ENCODE measurements at regions not wholly inside any gene's neighbourhood (a gene's known extent, or its start where the extent isn't known, plus 50 kb on each side); places are given as distances from the start of the nearest gene placed in this dataset.

DNA sequence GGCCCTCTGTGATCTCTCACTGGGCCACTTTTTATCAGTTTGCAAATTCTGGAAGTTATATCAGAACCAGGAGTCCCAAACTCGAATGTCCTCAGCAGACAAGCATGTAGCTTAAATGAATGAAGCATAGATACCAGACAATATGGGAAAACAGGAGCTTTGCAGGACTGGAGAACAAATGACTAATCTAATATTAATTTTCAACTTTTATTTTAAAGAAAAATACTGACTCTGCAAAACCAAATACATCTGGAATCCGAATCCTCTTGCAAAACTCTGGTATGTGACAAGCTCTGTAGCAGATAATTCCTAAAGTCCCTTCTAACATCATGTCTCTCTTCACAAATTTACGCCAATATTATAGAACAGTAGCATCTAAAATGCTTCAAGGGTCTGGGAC, 427.4 kb downstream of the TTLL7 start:
- in situ Hi-C loops (cut with MboI; ENCODE audit: low pct_ligation_motif_present in 1 of 4, low pct_unique_long_range_greater_than_20kb in 1 of 4, low sequenced_read_pairs in 3 of 4), result no loop called here
- intact Hi-C loops (cut with DNase I; ENCODE audit: low total_unique reads), result no loop called here
- Histone ChIP-seq H3K36me3 (no peaks in the 10 kb centered on the region), H3K27ac (no peak overlapping the region), H3K9me3 (no peaks in the 10 kb centered on the region), H3K27me3 (no peaks in the 10 kb centered on the region), H3K4me3 (no peak overlapping the region), H3K4me1 (no peaks in the 10 kb centered on the region)
- no peak for DNase-seq
- TF ChIP-seq POLR2A (IDR thresholded peaks at IDR 0.05), result no peak
- no peak for TF ChIP-seq POLR2AphosphoS5 (IDR thresholded peaks at IDR 0.05)
- TF ChIP-seq, protein P1, sequence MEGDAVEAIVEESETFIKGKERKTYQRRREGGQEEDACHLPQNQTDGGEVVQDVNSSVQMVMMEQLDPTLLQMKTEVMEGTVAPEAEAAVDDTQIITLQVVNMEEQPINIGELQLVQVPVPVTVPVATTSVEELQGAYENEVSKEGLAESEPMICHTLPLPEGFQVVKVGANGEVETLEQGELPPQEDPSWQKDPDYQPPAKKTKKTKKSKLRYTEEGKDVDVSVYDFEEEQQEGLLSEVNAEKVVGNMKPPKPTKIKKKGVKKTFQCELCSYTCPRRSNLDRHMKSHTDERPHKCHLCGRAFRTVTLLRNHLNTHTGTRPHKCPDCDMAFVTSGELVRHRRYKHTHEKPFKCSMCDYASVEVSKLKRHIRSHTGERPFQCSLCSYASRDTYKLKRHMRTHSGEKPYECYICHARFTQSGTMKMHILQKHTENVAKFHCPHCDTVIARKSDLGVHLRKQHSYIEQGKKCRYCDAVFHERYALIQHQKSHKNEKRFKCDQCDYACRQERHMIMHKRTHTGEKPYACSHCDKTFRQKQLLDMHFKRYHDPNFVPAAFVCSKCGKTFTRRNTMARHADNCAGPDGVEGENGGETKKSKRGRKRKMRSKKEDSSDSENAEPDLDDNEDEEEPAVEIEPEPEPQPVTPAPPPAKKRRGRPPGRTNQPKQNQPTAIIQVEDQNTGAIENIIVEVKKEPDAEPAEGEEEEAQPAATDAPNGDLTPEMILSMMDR (IDR thresholded peaks at IDR 0.05), result no peak
- no peak for TF ChIP-seq EP300 (IDR thresholded peaks at IDR 0.05; ENCODE audit: low read depth)
- 77% methylated on average over 3 of the region's 3 CpGs for WGBS, 2 donors (ENCODE audit: low coverage in 1 of 2)

DNA sequence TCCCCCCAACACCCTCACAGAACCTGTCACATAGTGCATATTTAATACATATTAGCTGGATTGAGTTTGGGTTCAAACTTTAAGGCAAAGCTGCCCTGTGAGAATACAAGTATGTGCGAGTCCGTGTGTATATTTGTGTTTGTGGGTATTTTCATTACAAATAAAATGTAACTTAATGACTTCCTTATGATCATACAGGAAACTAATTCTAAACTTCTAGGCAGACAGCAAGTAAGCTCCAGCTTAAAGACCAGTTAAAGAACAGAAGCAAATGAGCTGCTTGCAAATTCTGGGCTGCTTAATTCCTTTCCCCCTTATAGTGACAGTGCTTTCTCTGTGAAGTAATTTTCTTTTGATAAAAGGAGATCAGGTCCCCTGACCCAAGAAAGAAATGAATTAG, 437.6 kb downstream of the TTLL7 start:
- in situ Hi-C loops (cut with MboI; ENCODE audit: low pct_ligation_motif_present in 1 of 4, low pct_unique_long_range_greater_than_20kb in 1 of 4, low sequenced_read_pairs in 3 of 4) (no loop called here), intact Hi-C loops (cut with DNase I; ENCODE audit: low total_unique reads) (no loop called here)
- Histone ChIP-seq H3K4me3 (no peak overlapping the region), H3K36me3 (no peaks in the 10 kb centered on the region), H3K4me1 (no peaks in the 10 kb centered on the region), H3K27ac (no peak overlapping the region), H3K9me3 (no peaks in the 10 kb centered on the region), H3K27me3 (no peaks in the 10 kb centered on the region)
- WGBS, 2 donors (ENCODE audit: low coverage in 1 of 2), result 70 to 91% methylated on average over 2 of the region's 2 CpGs
- DNase-seq, result no peak
- TF ChIP-seq POLR2AphosphoS5 (IDR thresholded peaks at IDR 0.05) (no peak), EP300 (IDR thresholded peaks at IDR 0.05; ENCODE audit: low read depth) (no peak), POLR2A (IDR thresholded peaks at IDR 0.05) (no peak)
- TF ChIP-seq, protein P1 (IDR thresholded peaks at IDR 0.05), result no peak

DNA sequence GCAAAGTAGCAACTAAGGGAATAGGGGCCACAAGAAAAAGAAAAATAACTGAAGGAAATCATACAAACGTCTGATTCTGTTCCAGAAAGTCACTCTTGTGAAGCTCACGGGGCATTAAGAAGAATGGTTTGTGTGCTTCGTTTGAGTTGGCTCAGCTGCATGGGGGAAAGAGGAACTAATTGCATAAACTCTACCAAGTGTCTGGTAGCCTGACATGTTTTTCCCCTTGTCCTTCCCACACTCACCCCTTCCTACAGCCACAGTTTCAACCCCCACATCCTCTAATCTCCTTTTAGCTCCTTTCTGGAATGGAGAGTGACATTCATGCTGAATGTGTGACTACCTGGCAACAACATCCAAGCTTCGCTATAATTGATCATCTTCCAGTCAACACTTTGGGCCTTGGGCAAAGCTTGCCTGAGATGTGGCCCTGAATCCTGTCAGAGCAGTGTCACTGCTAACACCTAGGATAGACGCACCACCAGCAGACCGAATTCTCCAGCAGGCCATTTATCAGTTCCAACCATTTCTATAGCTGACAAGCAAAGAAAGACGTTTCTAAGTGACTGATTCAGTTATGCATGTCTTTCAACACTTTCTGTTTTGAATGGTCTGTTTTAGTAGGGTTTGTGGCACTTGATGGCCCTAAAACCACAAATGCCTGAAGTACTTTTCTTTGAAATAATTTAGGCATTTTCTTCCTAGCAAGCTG, 439.6 kb downstream of the TTLL7 start:
- TF ChIP-seq POLR2A (IDR thresholded peaks at IDR 0.05), result no peak
- TF ChIP-seq POLR2AphosphoS5 (IDR thresholded peaks at IDR 0.05), result no peak
- TF ChIP-seq, protein P1 (IDR thresholded peaks at IDR 0.05), result no peak
- no peak for TF ChIP-seq EP300 (IDR thresholded peaks at IDR 0.05; ENCODE audit: low read depth)
- no peaks in the 10 kb centered on the region for H3K36me3 ChIP-seq
- no peaks in the 10 kb centered on the region for H3K4me1 ChIP-seq
- no peaks in the 10 kb centered on the region for H3K27me3 ChIP-seq
- in situ Hi-C loops (cut with MboI; ENCODE audit: low pct_ligation_motif_present in 1 of 4, low pct_unique_long_range_greater_than_20kb in 1 of 4, low sequenced_read_pairs in 3 of 4) (no loop called here), intact Hi-C loops (cut with DNase I; ENCODE audit: low total_unique reads) (no loop called here)
- 73% methylated on average over 4 to 7 of the region's 7 CpGs for WGBS, 2 donors (ENCODE audit: low coverage in 1 of 2)
- no peaks in the 10 kb centered on the region for H3K9me3 ChIP-seq
- no peak overlapping the region for H3K27ac ChIP-seq
- no peak for DNase-seq
- no peak overlapping the region for H3K4me3 ChIP-seq

DNA sequence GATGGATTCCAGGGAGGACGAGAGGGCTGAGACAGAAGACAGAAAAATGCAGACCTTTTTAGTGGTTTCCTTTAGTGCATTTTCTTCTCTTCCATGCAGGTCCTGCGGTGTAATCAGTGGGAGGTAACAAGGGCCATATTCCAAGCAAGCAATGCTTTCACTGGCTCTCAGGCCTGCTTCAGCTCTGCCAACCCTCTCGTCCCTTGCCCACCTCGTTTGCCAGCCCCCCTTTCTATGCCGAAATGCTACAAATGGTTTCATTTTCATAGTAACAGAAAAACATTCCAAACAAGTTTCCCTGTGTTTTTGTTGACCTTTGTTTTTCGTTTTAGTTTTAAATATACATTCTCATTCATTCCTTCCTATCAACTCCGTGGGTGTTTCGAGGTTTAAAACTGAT, 443.1 kb downstream of the TTLL7 start:
- intact Hi-C loops (cut with DNase I; ENCODE audit: low total_unique reads), result no loop called here
- WGBS, 2 donors (ENCODE audit: low coverage in 1 of 2), result 63 to 81% methylated on average over 8 of the region's 8 CpGs
- in situ Hi-C loops (cut with MboI; ENCODE audit: low pct_ligation_motif_present in 1 of 4, low pct_unique_long_range_greater_than_20kb in 1 of 4, low sequenced_read_pairs in 3 of 4), result no loop called here
- no peaks in the 10 kb centered on the region for H3K4me1 ChIP-seq
- H3K27ac ChIP-seq, result no peak overlapping the region
- H3K27me3 ChIP-seq, result no peaks in the 10 kb centered on the region
- DNase-seq, result no peak
- no peaks in the 10 kb centered on the region for H3K36me3 ChIP-seq
- H3K9me3 ChIP-seq, result no peaks in the 10 kb centered on the region
- no peak overlapping the region for H3K4me3 ChIP-seq
- TF ChIP-seq EP300 (IDR thresholded peaks at IDR 0.05; ENCODE audit: low read depth), result no peak

DNA sequence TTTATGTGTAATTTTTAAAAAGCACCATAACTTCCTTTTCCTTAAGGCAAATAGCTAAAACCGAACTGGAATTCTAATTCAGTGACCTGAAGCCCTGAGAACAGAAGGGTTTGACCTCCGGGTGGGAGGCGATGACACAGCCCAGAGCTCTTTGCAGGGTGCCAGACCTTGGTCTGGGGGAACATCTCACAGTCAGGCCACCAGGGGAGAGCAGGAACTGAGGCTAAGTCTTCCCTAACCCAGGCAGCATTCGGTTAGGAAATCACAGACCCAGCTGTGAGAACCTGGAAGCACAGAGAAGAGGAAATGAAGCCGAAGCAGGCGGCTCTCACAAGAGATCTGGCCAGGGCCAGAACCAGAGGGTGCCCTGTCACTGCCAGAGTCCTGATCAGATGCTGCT, 444.8 kb downstream of the TTLL7 start:
- no peaks in the 10 kb centered on the region for H3K36me3 ChIP-seq
- H3K27ac ChIP-seq, result no peak overlapping the region
- H3K27me3 ChIP-seq, result no peaks in the 10 kb centered on the region
- in situ Hi-C loops (cut with MboI; ENCODE audit: low pct_ligation_motif_present in 1 of 4, low pct_unique_long_range_greater_than_20kb in 1 of 4, low sequenced_read_pairs in 3 of 4), result no loop called here
- 43 to 53% methylated on average over 1 to 6 of the region's 6 CpGs for WGBS, 2 donors (ENCODE audit: low coverage in 1 of 2)
- no peak for DNase-seq
- H3K9me3 ChIP-seq, result no peaks in the 10 kb centered on the region
- no peak overlapping the region for H3K4me3 ChIP-seq
- intact Hi-C loops (cut with DNase I; ENCODE audit: low total_unique reads), result no loop called here
- H3K4me1 ChIP-seq, result no peaks in the 10 kb centered on the region
- TF ChIP-seq POLR2AphosphoS5 (IDR thresholded peaks at IDR 0.05), result no peak
- no peak for TF ChIP-seq POLR2A (IDR thresholded peaks at IDR 0.05)
- TF ChIP-seq EP300 (IDR thresholded peaks at IDR 0.05; ENCODE audit: low read depth), result no peak
- TF ChIP-seq, protein P1 (IDR thresholded peaks at IDR 0.05), result no peak
